HL-60 (cell line): ENCODE measurements at regions not wholly inside any gene's neighbourhood (a gene's known extent, or its start where the extent isn't known, plus 50 kb on each side); places are given as distances from the start of the nearest gene placed in this dataset.

ENCODE experiments used
- GABPA ChIP-seq: IDR thresholded peaks from 2 replicates; pipeline ENCODE4 v1.6.1; 2012; ENCODE audit warnings: low read depth
- POLR2AphosphoS5 ChIP-seq: IDR thresholded peaks from 2 replicates; pipeline ENCODE4 v1.6.1; 2012; ENCODE audit warnings: low read depth
- TF ChIP-seq, protein P1 (sequence below): IDR thresholded peaks from one replicate; pipeline ENCODE4 v1.5.1; 2011; ENCODE audit warnings: low read length, control low read depth, inconsistent platforms; ENCODE audit not compliant: insufficient read depth

DNA sequence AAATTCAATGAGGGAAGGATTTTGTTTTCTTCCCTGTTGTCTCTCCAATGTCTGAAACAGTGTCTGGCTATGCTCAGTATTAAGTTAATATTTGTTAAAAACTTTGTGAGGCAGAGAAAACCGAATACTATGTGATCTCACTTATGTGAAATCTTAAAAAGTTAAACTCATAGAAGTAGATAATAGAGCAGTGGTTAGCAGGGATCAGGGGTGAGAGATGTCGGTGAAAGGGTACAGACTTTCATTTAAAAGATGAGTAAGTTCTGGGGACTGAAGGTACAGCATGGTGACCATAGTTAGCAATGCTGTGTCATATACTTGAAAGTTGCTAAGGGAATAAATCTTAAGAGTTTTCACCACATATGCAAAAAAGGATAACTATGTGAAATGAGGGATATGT is 244.6 kb downstream of the AASDHPPT start:
- TF ChIP-seq, protein P1, sequence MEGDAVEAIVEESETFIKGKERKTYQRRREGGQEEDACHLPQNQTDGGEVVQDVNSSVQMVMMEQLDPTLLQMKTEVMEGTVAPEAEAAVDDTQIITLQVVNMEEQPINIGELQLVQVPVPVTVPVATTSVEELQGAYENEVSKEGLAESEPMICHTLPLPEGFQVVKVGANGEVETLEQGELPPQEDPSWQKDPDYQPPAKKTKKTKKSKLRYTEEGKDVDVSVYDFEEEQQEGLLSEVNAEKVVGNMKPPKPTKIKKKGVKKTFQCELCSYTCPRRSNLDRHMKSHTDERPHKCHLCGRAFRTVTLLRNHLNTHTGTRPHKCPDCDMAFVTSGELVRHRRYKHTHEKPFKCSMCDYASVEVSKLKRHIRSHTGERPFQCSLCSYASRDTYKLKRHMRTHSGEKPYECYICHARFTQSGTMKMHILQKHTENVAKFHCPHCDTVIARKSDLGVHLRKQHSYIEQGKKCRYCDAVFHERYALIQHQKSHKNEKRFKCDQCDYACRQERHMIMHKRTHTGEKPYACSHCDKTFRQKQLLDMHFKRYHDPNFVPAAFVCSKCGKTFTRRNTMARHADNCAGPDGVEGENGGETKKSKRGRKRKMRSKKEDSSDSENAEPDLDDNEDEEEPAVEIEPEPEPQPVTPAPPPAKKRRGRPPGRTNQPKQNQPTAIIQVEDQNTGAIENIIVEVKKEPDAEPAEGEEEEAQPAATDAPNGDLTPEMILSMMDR: no peak
- no peak for TF ChIP-seq POLR2AphosphoS5
- TF ChIP-seq GABPA: no peak
